ENCODE measurements at regions not wholly inside any gene's neighbourhood (a gene's known extent, or its start where the extent isn't known, plus 50 kb on each side); places are given as distances from the start of the nearest gene placed in this dataset.

GRCh38 chr2:167489325-167489724 is 601.0 kb downstream of the XIRP2 start:
- Histone ChIP-seq H3K4me3 (ENCODE audit: low read depth in 2 of 2, low read length in 2 of 2) (no peak overlapping the region), H3K27me3 (ENCODE audit: control insufficient read depth, insufficient read depth, low read length) (no peaks in the 10 kb centered on the region), H3K4me1 (ENCODE audit: control insufficient read depth, insufficient read depth, low read length) (no peaks in the 10 kb centered on the region), H3K27ac (ENCODE audit: low read length) (no peak overlapping the region), H3K9me3 (ENCODE audit: control insufficient read depth, insufficient read depth, low read depth, low read length) (no peaks in the 10 kb centered on the region), H3K36me3 (ENCODE audit: control insufficient read depth, insufficient read depth, low read length) (no peaks in the 10 kb centered on the region)
- in situ Hi-C loops (cut with HindIII; ENCODE audit: low pct_unique_long_range_greater_than_20kb, low sequenced_read_pairs): no loop called here
- intact Hi-C loops (cut with micrococcal nuclease; ENCODE audit: unreplicated experiment): no loop called here
- ATAC-seq (no peak), DNase-seq (ENCODE audit: low read depth, low spot score) (no peak)
- no TSS peak for BruUV-seq (replicated peaks)
- ChIA-PET CTCF (no interaction called here), POLR2A (no interaction called here)
- TF ChIP-seq TCF7L2 (IDR thresholded peaks at IDR 0.05; ENCODE audit: low read depth, low read length) (no peak), POLR2AphosphoS5 (IDR thresholded peaks at IDR 0.05; ENCODE audit: low read depth, low read length) (no peak), REST (IDR thresholded peaks at IDR 0.05; ENCODE audit: insufficient read depth in 1 of 2, low read depth in 2 of 2, low read length in 1 of 2) (no peak), SIN3A (IDR thresholded peaks at IDR 0.05; ENCODE audit: borderline replicate concordance, insufficient read depth, low read depth, low read length) (no peak), CTCF (IDR thresholded peaks at IDR 0.05) (no peak)

- CTCF ChIA-PET: no interaction called here
- no peaks in the 10 kb centered on the region for H3K36me3 ChIP-seq (ENCODE audit: control insufficient read depth, insufficient read depth, low read length)
- H3K4me1 ChIP-seq (ENCODE audit: control insufficient read depth, insufficient read depth, low read length): no peaks in the 10 kb centered on the region
- TF ChIP-seq REST (IDR thresholded peaks at IDR 0.05; ENCODE audit: insufficient read depth in 1 of 2, low read depth in 2 of 2, low read length in 1 of 2) (no peak), CTCF (IDR thresholded peaks at IDR 0.05) (no peak), TCF7L2 (IDR thresholded peaks at IDR 0.05; ENCODE audit: low read depth, low read length) (no peak), POLR2AphosphoS5 (IDR thresholded peaks at IDR 0.05; ENCODE audit: low read depth, low read length) (no peak), SIN3A (IDR thresholded peaks at IDR 0.05; ENCODE audit: borderline replicate concordance, insufficient read depth, low read depth, low read length) (no peak)
- in situ Hi-C loops (cut with HindIII; ENCODE audit: low pct_unique_long_range_greater_than_20kb, low sequenced_read_pairs): no loop called here
- DNase-seq (ENCODE audit: low read depth, low spot score): no peak
- ATAC-seq: no peak
- no TSS peak for BruUV-seq (replicated peaks)
- intact Hi-C loops (cut with micrococcal nuclease; ENCODE audit: unreplicated experiment): no loop called here
- no peaks in the 10 kb centered on the region for H3K9me3 ChIP-seq (ENCODE audit: control insufficient read depth, insufficient read depth, low read depth, low read length)
- H3K4me3 ChIP-seq (ENCODE audit: low read depth in 2 of 2, low read length in 2 of 2): no peak overlapping the region
- H3K27me3 ChIP-seq (ENCODE audit: control insufficient read depth, insufficient read depth, low read length): no peaks in the 10 kb centered on the region
- H3K27ac ChIP-seq (ENCODE audit: low read length): no peak overlapping the region
- POLR2A ChIA-PET: no interaction called here
Measured at GRCh38 chr2:167487728-167488127, 599.4 kb downstream of the XIRP2 start.
